HG03378 (cell line): ENCODE measurements at regions not wholly inside any gene's neighbourhood (a gene's known extent, or its start where the extent isn't known, plus 50 kb on each side); places are given as distances from the start of the nearest gene placed in this dataset.

Source experiments
- ATAC-seq: cut with Tn5 transposase; IDR thresholded peaks from one replicate; pipeline ENCODE4 v1.9.1; 2021; ENCODE audit warnings: mild to moderate bottlenecking, moderate library complexity; ENCODE audit not compliant: unreplicated experiment

DNA sequence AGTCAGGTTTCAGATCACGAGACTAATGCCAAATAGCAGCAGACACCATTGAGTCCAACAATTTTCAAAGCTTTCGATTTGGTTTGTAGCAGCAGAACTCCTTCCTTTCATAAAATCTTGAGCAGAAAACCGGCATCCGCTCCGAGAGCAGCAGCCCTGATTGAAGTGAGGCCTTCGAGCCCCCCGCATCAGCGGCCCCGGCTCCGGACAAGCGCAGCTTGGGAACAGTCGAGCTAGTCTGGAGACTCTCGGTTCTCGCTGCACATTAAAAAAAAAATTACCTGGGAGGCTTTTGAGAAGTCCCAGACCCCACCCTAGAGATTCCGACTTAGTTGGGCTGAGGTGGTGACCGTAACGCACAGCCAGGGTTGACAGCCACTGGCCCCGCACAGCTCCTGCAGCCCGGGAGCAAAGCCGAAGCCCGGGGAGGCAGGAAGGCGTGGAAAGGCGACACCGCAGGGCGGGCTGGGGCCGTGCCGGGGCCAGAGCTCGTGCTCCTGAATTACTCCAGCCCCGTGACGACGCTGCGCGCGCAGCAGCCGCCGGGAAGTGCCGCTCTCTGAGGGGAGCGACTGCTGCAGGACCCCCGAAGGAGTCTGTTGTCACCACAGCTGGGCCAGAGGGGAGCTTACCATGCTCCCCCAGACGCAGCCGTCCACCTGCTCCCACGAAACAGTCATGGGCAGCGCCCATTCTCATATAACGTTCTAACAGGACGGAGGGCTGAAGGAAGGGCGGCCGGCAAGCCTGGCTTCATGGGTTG, 57.8 kb downstream of the SPATA19 start:
- no peak for ATAC-seq

DNA sequence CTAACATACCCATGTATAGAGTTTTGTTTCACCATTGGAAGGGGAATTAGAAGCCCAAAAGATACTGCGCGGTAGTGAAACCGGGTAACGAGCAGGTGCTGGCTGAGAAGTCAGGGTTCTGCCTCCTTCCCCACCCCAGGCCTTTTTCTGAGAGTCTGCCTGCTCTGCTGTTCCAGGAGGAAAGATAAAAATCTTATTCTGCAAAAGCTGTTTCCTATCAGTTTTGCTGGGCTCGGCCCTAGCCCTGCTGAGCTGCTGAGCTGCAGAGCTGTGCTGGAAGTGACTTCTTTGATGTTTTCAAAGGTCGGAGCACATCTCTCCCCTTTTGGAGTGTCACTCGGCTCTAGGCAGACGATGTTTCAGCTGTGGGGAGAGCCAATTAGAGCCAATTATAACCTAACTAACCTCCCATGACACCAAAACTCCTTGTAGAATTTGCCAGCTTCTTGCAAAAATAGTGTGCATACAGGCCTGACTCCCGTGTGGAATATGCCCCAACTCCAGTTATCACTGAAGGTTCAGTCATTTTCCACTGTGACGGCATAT, 59.4 kb downstream of the SPATA19 start:
- no peak for ATAC-seq

DNA sequence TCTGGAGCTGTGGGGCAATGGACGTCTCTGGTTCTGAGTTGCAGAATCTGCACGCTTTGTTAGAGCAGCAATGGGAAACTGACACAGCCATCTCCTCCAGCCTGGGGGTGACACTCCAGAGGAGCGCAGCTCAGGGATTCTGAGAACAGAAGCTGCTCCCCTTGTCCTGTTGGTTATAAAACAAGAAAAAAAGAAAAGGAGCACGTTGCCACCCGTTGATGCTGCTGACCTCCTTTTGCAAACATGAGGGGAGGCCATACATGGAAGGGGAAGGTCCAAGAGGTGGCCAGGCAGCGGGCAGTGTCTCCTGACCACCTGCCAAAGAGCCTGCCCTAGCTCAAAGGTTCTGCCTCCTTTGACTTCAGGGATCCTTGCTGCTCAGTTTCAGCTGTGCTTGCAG, 61.0 kb downstream of the SPATA19 start:
- no peak for ATAC-seq

DNA sequence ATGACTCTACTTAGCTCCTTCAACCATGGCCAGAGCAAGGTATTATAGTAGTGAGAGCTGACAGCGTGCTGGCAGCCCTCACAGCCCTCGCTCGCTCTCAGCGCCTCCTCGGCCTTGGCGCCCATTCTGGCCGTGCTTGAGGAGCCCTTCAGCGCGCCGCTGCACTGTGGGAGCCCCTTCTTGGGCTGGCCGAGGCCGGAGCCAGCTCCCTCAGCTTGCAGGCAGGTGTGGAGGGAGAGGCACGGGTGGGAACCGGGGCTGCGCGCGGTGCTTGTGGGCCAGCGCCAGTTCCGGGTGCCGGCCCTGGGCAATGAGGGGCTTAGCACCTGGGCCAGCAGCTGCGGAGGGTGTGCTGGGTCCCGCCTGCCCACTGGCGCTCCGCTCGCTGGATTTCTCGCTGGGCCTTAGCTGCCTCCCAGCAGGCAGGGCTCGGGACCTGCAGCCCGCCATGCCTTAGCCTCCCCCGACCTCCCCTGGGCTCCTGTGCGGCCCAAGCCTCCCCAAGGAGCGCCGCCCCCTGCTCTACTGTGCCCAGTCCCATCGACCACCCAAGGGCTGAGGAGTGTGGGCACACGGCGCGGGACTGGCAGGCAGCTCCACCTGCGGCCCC, 63.1 kb downstream of the SPATA19 start:
- no peak for ATAC-seq

DNA sequence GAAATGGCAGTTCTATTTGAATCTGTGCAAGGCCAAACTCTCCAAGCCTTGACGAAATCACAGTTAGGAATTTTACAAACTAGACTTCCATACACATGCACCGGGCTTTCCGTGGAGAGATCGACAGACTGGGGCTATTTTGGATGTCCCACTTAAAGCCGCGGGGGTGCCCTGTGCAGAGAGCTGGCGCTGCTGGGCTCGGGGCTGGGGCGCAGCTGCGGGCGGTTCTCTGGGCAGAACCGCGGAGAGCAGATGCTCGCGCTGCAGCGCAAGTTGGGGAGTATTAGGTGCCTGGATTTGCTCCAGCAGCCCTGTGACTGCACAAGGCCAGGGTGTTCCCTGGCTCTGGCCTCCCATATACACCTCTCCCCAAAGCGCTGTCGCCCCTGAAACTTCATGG, 67.2 kb downstream of the SPATA19 start:
- ATAC-seq, result no peak

DNA sequence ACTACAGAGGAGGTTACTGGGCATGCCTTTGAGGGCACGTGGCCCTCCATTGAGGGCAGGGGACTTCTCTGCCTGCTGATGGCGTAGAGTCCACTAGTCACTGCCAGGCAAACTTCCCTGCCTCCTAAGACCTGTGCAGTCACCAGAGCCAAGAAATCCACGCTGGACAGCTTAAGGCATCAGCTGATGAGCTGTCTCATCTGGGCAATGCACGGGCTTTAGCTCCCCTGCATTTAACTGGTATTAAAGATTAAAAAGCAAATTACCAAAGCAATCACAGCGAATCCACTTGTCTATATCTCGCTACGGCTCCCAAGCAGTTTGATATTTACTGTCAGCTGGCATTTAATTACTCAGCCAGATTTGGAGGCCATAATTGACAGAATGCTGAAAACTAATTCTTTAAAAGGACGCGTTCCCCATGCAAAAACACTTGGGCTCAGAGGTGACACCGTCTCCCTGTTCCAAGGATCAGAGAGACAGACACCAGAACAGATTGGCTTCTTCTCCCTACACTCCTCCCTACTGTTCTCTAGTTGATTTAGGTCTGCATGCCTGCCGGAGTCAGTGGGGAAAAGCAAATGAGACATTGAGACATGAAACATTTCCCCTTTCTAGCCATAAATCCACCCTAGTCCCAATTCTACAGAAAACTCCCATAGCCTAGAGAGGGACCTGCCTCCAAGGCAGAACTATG, 68.5 kb downstream of the SPATA19 start:
- no peak for ATAC-seq

DNA sequence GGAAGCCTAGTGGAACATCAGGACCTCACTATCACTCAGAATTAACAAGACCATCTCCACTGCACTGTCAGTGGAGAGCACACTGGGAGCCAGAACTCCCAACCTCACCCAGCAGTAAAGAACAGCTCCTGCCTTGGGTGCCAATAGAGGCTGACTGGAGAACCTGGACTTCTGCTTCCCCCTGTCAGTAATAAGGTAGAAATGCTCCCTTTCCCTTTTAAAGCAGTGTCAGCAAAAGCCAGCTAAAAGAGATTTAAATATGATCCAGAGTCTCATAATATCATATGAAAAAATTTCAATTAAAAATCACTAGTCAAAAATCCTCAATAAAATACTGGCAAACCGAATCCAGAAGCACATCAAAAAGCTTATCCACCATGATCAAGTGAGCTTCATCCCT, 82.8 kb downstream of the SPATA19 start:
- no peak for ATAC-seq

DNA sequence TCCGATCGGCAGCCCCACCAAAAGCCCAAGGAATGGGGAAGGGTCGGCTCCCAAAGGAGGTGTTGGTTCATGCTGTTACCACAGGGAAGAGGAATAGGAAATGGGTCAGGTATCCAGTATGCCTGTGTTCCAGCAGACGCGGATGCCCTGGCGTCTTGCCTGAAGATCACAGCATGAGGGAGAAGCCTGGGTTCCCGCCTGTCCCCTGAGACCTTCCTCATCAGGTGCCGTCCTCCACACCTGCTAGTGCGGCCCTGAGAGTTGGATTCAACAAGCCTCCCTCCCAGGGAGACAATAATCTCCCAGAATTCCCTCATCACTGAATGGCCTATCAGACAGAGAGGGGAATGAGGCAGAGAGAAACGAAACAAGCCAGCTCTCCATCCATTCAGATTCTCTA, 92.2 kb downstream of the SPATA19 start:
- ATAC-seq, result no peak

DNA sequence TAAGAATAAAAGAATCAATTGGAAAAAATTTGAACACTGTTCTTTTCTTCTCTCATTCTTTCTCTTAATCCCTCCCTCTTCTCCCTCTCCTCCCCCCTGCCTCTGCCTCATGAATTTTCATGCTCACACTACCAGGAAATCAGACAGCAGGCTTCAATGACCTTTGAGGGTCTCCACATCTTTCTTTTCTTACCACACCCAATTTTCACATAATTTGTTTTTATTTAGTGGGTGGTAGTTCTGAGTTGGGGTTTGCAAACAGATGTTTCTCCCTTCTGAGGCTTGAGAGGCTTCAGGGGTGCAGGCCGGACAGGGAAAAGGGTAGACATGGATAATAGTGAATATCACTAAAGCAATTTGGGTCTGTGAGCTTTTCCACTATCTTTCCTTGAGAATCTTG, 95.5 kb downstream of the SPATA19 start:
- no peak for ATAC-seq

DNA sequence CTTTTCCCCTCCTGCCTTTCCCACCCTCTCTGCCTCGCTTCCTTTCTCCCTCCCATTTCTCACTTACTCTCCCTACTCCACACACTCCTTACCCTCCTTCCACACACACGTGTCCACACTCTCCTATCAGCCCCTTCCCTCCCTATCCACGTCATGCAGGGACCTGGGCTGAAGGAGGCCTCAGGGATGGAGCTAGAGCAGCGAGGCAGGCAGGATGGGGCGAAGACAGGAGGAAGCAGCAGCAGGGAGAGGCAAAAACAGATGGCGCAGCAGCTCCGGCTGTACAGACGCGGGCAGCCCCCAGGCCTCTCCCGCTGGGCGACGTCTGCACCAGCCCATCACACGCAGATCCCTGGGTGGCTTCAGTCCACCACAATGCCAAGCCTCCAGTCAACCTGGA, 97.9 kb downstream of the SPATA19 start:
- no peak for ATAC-seq

DNA sequence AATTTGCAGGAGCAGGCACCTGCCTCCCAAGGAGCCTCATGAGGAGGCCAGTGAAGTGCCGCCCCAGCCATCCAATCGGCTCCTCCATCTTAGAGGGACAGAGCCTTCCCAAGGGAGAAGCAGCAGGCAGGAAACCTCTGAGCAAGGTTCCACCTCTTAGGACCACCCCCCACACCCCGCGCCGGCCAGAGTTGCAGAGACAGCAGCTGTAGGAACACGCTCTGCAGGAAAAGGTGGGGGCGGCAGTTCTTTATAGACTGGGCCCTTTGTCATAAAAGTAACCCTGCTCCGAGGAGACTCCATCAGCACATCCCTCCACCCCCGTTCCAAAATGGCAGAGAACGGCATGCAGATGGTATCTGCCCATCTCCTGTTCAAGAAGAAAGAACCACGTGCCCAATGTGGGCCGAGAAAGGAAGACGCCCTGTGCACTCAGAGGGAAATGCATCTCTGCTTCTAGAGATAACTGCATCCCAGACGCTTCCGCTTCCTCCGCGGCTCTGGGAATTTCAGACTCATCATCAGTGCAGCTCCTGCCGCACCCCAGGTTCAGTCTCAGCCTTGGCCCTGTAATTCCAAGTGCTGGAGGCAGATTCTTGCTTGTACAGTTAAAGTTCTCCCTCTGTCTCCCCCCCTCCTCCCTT, 98.5 kb downstream of the SPATA19 start:
- no peak for ATAC-seq

DNA sequence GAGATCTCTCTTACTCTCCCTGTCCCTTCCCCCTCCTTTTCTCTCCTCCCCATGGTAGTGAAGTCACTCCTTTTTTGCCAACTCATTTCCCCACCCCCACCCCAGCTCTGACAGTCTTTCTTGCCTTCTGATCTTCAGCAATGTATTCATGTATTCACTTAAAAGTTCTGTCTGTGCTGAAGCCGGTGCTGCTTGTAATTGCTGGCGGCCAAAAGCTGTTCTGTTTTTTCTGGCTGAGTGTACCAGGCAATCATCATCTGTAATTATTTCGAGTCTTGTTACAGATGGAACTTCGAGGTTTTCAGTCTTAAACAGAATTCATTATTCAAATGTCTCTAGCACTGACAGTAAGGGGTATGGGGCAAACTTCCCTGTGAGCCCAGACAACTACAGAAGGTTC, 99.5 kb downstream of the SPATA19 start:
- no peak for ATAC-seq

DNA sequence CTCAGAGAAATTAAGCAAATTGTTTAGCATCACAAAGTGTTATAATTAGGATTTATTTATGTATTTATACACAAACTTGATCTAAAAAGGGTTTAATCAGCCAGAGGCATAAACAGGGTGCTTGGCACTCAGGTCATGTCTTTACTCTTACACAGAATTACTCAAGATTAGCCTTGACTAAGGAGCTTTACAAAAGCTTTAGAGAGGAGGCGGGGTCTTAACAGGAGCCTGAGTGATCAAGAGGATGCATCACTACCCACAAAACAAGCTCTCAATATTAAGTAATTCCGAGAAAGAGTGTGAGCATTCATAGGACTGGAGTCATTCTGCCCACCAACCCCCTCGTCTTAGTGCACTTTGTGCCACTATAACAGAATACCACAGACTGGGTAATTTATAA, 103.0 kb downstream of the SPATA19 start:
- ATAC-seq, result no peak

DNA sequence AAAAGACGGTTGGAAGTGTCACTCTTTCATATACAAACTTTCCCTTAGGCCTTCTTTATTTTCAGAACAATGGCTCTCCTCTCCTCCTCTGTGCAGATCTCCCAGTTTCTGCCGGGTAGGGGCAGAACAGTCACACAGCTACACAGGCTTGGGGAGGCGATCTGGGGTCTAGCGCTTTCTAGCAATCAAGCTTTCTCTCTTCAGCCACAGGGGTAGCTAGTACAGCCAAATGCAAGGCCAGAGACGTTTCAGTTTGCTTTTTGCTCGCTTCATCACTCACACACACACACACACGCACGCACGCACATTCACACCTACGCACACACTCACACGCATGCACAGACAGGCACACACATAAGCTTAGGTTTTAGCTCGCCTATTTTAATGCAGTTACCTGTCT, 104.3 kb downstream of the SPATA19 start:
- ATAC-seq, result no peak

DNA sequence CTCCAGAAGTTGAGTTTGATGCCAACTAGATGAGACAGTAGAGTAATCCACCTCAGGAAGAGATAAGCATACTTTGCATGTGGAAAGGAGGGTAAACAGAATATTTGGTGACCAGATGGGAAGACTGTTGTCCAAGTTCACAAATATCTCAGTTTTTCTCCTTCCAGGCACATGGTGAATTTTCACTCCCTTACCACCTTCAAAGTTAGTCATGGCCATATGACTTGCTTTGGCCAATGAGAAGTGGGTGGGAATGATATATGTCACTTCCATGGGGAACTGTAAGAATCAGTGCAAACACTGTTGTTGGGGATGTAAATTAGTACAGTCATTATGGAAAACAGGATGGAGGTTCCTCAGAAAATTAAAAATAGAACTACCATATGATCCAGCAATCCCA, 105.8 kb downstream of the SPATA19 start:
- no peak for ATAC-seq

DNA sequence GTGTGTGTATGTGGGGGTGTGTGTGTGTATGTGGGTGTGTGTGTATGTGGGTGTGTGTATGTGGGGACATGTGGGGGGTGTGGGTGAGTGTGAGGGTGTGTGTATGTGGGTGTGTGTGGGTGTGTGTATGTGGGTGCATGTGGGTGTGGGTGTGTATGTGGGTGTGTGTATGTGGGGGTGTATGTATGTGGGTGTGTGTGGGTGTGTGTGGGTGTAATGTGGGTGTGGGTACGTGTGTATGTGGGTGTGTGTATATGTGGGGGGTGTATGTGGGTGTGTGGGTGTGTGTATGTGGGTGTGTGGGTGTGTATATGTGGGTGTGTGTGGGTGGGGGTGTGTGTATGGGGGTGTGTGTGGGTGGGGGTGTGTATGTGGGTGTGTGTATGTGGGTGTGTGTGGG, 106.7 kb downstream of the SPATA19 start:
- ATAC-seq, result no peak

DNA sequence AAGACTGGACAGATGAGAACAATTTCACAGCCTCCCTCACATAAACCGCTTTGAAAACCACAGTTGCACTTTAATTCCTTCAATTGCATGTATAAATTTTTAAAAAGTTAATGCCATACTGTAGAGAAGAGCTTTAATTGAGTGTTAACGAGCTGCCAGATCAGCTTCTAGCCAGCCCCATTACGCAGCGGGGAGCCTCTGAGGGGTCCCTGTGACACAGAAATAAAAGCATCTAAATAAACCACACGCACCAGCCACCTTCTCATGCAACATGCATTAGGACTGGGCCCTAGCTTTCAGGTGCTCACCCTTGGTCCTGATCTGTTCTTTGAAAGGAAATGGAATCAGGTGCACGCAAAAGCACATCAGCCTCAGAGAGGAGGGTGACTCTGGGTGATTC, 111.7 kb downstream of the SPATA19 start:
- ATAC-seq, result no peak

DNA sequence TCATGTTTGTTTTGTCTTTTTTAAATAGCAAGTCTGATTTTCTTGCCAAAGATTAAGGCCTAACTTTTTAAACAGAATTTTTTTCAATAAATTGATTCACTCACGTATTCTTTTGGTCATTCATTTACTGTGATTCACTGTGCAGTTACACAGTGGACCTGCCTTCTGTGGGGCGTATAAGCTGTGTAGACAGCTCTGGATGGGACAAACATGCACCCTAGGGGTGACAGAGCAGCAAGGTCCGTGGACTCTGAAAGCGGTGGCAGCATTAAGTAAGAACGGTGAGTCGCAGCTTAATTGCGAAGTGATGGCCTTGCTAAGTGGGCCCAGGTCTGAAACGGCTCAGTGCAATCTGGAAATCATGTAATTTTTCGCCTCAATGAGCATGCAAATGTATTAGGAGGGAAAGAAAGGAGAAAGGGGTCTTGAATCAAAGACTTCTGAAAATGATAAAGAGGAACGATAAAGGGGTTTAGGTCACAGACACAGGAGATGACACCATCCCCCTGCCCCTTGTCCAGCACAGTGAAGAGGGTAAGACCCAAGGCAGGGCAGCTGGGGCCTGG, 113.1 kb downstream of the SPATA19 start:
- ATAC-seq, result no peak

DNA sequence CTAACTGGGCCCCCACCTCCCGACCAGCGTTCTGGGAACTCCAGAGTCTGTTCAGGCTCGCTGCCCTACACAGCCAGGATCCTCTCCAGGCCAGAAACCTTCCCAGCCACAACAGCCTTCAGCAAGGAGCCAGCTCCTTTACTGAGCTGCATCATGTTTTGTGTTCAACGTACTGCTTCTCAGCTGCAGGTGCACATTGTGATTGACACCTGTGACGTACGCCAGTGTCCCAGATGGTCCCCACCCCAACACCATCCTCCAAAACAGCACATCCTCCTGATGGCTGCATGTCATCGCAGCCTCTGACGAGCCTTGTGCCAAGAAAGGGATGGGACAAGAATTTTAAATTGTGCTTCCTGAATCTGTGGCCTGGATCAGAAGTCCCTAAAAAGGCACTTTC, 117.5 kb downstream of the SPATA19 start:
- ATAC-seq, result no peak

DNA sequence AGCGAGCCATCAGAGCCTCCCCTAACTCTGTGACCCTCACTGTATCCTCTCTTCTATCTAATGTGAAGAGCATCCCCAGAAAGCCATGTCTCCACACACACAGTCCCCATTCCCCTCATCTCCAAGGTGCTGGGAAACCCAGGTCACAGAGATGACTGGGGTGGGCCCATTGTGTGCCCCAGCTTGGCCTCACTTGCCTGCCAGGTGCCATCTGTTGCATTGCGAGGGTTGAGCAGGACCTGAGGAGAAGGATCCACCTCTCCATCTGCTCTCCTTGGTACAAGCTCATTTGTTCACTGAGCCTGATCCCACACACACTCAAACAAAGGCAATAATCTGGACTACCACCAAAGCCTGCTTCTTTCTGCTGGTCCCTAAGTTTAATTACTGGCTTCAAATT, 118.8 kb downstream of the SPATA19 start:
- no peak for ATAC-seq

DNA sequence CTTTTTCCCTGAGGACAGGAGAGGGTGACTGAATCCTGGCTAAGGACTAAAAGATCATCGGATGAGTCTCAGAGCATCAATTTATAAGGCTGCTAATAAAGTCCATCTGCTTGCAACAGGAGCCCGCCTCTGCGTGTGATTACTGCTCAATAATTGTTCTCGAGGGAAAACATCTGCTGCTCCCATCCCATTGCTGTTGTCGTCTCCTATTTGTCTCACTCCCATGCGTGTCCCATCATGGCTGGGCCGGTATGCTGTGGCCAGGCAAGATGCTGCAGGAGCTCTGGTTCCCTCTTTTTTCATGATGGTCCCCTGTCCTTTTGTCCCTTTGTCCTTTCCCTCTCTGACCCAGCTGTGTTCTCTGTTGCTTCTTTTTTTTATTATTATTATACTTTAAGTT, 121.2 kb downstream of the SPATA19 start:
- ATAC-seq, result no peak
